Keratinocyte (primary cell): ENCODE measurements at regions not wholly inside any gene's neighbourhood (a gene's known extent, or its start where the extent isn't known, plus 50 kb on each side); places are given as distances from the start of the nearest gene placed in this dataset.

Source experiments
- DNase-seq: peaks from one replicate; pipeline ENCODE4 v3.0.0-alpha.2; 2011; ENCODE audit warnings: low read depth, missing footprints, low spot score
- FAIRE-seq: peaks from 2 replicates; lab custom pipeline; 2011; peaks lifted over from hg19 to GRCh38; lab: Jason Lieb, UNC
- H2AFZ ChIP-seq: 2 replicates; pipeline ENCODE4 v1.6.0; 2012; ENCODE audit warnings: low read length, control low read depth, inconsistent platforms; ENCODE audit not compliant: control insufficient read depth
- H3K27ac ChIP-seq: 2 replicates; pipeline ENCODE4 v1.5.1; 2011; ENCODE audit warnings: low read length; ENCODE audit not compliant: control insufficient read depth, insufficient read depth
- H3K27me3 ChIP-seq: 3 replicates; pipeline ENCODE4 v1.6.0; 2011; ENCODE audit warnings: low read length; ENCODE audit not compliant: control insufficient read depth, insufficient read depth; ENCODE audit errors: extremely low read depth
- H3K36me3 ChIP-seq, 2 experiments: 2 replicates in 1 of 2; 3 replicates in 1 of 2; pipeline ENCODE4 v1.5.1; 2011; ENCODE audit warnings: low read length in 2 of 2, mild to moderate bottlenecking in 1 of 2; ENCODE audit not compliant: control insufficient read depth in 2 of 2, insufficient read depth in 2 of 2; ENCODE audit errors: extremely low read depth in 1 of 2
- H3K4me1 ChIP-seq: 3 replicates; pipeline ENCODE4 v1.5.1; 2011; ENCODE audit warnings: low read length; ENCODE audit not compliant: control insufficient read depth, insufficient read depth; ENCODE audit errors: extremely low read depth
- H3K4me2 ChIP-seq: 3 replicates; pipeline ENCODE4 v1.6.0; 2011; ENCODE audit warnings: low read depth, low read length; ENCODE audit not compliant: control insufficient read depth, insufficient read depth; ENCODE audit errors: extremely low read depth
- H3K4me3 ChIP-seq, 3 experiments: fragments of 200-600 bp in 1 of 3; sonication (generic) in 1 of 3; 2 replicates in 2 of 3; 3 replicates in 1 of 3; pipeline ENCODE4 v1.5.1; 2011 to 2016; ENCODE audit warnings: low read length in 3 of 3, mild to moderate bottlenecking in 3 of 3, control low read depth in 2 of 3, inconsistent platforms in 1 of 3, low read depth in 1 of 3, mixed read lengths in 1 of 3, mixed run types in 1 of 3, moderate library complexity in 1 of 3; ENCODE audit not compliant: control insufficient read depth in 2 of 3, insufficient read depth in 2 of 3; ENCODE audit errors: extremely low read depth in 1 of 3
- H3K79me2 ChIP-seq: 2 replicates; pipeline ENCODE4 v1.6.0; 2012; ENCODE audit warnings: low read length; ENCODE audit not compliant: control insufficient read depth, insufficient read depth
- H3K9ac ChIP-seq: 3 replicates; pipeline ENCODE4 v1.6.0; 2011; ENCODE audit warnings: low read length; ENCODE audit not compliant: control insufficient read depth, insufficient read depth; ENCODE audit errors: extremely low read depth
- H3K9me1 ChIP-seq: 3 replicates; pipeline ENCODE4 v1.6.0; 2011; ENCODE audit warnings: low read length; ENCODE audit not compliant: control insufficient read depth, insufficient read depth; ENCODE audit errors: extremely low read depth
- H3K9me3 ChIP-seq: 2 replicates; pipeline ENCODE4 v1.5.1; 2012; ENCODE audit warnings: low read depth, low read length; ENCODE audit not compliant: control insufficient read depth
- H4K20me1 ChIP-seq: 3 replicates; pipeline ENCODE4 v1.6.0; 2011; ENCODE audit warnings: low read length; ENCODE audit not compliant: control insufficient read depth, insufficient read depth; ENCODE audit errors: extremely low read depth
- EZH2 ChIP-seq: IDR thresholded peaks from one replicate; pipeline ENCODE4 v1.6.1; 2012; ENCODE audit warnings: inconsistent platforms, mild to moderate bottlenecking, low read length, moderate library complexity
- dilution Hi-C: fragments of 300-500 bp; cut with MboI; formaldehyde crosslinking; loops from one replicate; pipeline ENCODE4 v1.7.0; 2020; ENCODE audit warnings: low sequenced_read_pairs; ENCODE audit not compliant: extremely low pct_ligation_motif_present
- TF ChIP-seq, protein P1 (sequence below), 3 experiments: IDR thresholded peaks in 1 of 3; conservative IDR thresholded peaks in 1 of 3; optimal IDR thresholded peaks in 1 of 3; 2 replicates in 2 of 3; 3 replicates in 1 of 3; pipeline versions ENCODE3 to v1.5.1; 2011; ENCODE audit warnings: low read length in 3 of 3, mild to moderate bottlenecking in 3 of 3, moderate library complexity in 2 of 3, control low read depth in 1 of 3, inconsistent platforms in 1 of 3; ENCODE audit not compliant: insufficient read depth in 2 of 3; ENCODE audit errors: extremely low read depth in 1 of 3

DNA sequence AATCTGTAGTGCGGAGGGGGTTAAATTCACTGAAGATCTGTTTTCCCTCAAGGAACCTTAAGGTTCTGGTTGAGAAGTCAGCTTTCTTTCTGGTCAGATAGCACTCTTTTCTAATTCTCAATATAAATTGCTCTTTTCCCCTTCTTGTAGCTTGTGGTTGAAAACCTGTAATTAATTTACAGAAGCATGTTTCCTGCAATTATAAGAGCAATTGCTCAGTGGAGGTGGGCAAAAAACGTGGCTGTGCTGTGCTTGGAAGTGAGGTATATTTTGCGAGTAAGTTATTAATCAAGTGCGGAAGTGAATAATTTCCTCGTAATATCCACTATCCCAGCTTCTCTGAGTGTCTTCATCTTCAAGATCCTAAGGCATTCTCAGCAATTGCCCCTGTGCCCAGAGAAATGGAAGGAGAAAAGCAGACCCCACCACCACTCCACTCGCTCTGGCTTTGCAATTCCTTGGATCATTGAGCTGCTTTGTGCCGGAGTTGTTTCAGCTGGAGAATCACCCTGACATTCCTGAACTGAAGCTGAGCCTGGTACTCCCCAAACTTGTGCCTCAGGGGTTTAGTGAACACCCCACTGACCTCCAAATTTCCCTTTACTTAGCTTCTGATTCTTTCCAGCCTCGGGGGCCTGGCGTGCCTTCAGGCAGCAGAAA, 140.6 kb downstream of the LRRC70 start:
- no peak overlapping the region for H3K4me2 ChIP-seq
- H3K4me3 ChIP-seq: no peak overlapping the region
- no peak for TF ChIP-seq EZH2
- TF ChIP-seq, protein P1, sequence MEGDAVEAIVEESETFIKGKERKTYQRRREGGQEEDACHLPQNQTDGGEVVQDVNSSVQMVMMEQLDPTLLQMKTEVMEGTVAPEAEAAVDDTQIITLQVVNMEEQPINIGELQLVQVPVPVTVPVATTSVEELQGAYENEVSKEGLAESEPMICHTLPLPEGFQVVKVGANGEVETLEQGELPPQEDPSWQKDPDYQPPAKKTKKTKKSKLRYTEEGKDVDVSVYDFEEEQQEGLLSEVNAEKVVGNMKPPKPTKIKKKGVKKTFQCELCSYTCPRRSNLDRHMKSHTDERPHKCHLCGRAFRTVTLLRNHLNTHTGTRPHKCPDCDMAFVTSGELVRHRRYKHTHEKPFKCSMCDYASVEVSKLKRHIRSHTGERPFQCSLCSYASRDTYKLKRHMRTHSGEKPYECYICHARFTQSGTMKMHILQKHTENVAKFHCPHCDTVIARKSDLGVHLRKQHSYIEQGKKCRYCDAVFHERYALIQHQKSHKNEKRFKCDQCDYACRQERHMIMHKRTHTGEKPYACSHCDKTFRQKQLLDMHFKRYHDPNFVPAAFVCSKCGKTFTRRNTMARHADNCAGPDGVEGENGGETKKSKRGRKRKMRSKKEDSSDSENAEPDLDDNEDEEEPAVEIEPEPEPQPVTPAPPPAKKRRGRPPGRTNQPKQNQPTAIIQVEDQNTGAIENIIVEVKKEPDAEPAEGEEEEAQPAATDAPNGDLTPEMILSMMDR (optimal IDR thresholded peaks at IDR 0.05 in 1 of 3, IDR thresholded peaks at IDR 0.05 in 1 of 3, conservative IDR thresholded peaks at IDR 0.05 in 1 of 3; ENCODE audit: extremely low read depth in 1 of 3, insufficient read depth in 2 of 3, low read length in 3 of 3): no peak
- no peaks in the 10 kb centered on the region for H3K9me3 ChIP-seq
- dilution Hi-C loops: no loop called here
- DNase-seq (no peak), FAIRE-seq (no peak)
- no peaks in the 10 kb centered on the region for H3K9me1 ChIP-seq
- H2AFZ ChIP-seq: no peak overlapping the region
- no peaks in the 10 kb centered on the region for H3K36me3 ChIP-seq
- no peaks in the 10 kb centered on the region for H3K4me1 ChIP-seq
- no peak overlapping the region for H3K27ac ChIP-seq
- no peak overlapping the region for H3K9ac ChIP-seq
- no peaks in the 10 kb centered on the region for H3K79me2 ChIP-seq
- no peaks in the 10 kb centered on the region for H3K27me3 ChIP-seq
- H4K20me1 ChIP-seq: no peaks in the 10 kb centered on the region

DNA sequence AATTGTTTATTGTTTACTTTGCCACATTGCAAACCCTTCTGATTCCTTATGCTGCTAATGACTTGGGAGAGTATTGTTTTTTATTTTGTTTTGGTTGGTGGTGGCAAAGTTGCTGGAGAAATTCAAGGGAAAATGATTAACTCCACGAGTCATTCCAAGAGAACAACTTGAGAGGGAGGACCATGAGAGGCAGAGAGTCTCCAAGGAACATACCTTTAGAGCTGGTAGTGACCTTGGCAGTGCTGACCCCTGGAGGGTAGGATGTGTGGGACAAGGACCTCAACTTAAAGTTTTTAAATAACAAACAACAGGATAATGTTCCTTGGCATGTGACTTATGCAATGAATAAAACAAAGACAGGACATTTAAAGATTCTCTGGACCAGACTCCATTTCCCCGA, 139.7 kb downstream of the LRRC70 start:
- Histone ChIP-seq H3K27me3 (no peaks in the 10 kb centered on the region), H3K4me2 (no peak overlapping the region), H3K9me3 (no peaks in the 10 kb centered on the region), H3K9ac (no peak overlapping the region), H3K4me1 (no peaks in the 10 kb centered on the region), H3K36me3 (no peaks in the 10 kb centered on the region), H3K79me2 (no peaks in the 10 kb centered on the region), H3K9me1 (no peaks in the 10 kb centered on the region), H4K20me1 (no peaks in the 10 kb centered on the region), H3K27ac (no peak overlapping the region), H2AFZ (no peak overlapping the region), H3K4me3 (no peak overlapping the region)
- FAIRE-seq (no peak), DNase-seq (no peak)
- TF ChIP-seq, protein P1 (optimal IDR thresholded peaks at IDR 0.05 in 1 of 3, IDR thresholded peaks at IDR 0.05 in 1 of 3, conservative IDR thresholded peaks at IDR 0.05 in 1 of 3; ENCODE audit: extremely low read depth in 1 of 3, insufficient read depth in 2 of 3, low read length in 3 of 3): no peak
- no peak for TF ChIP-seq EZH2
- dilution Hi-C loops: no loop called here
